Stimulated activated CD8-positive, alpha-beta memory T cell treated with anti-CD3 and anti-CD28 coated beads, Interleukin-4, amount 100 ng/mL, for 4 hours (primary cell): ENCODE measurements at regions not wholly inside any gene's neighbourhood (a gene's known extent, or its start where the extent isn't known, plus 50 kb on each side); places are given as distances from the start of the nearest gene placed in this dataset.
"Not testable (repeated sequence)": the region's sequence is repeated elsewhere in the genome, so short reads cannot be mapped to it uniquely, and the experiment has no call there.

Experiments
- DNase-seq, 2 donors: peaks; one replicate each; pipeline ENCODE4 v3.0.0-alpha.2; 2020; ENCODE audit warnings: low read depth in 2 of 2, low spot score in 1 of 2

GRCh38 chr15:20368974-20369373 lies 172.6 kb downstream of the GOLGA6L6 start:
- DNase-seq: no peak

- DNase-seq: no peak
These were observed 174.5 kb downstream of the GOLGA6L6 start for GRCh38 chr15:20367093-20367492.

- not testable (repeated sequence) for DNase-seq
These were observed 178.0 kb downstream of the GOLGA6L6 start for GRCh38 chr15:20363591-20363990.

- DNase-seq: no peak
These were observed 180.5 kb downstream of the GOLGA6L6 start for GRCh38 chr15:20361091-20361490.

- no peak for DNase-seq
These were observed 182.7 kb downstream of the GOLGA6L6 start for GRCh38 chr15:20358779-20359414.

- DNase-seq: no peak
These were observed 183.4 kb downstream of the GOLGA6L6 start for GRCh38 chr15:20358066-20358778.

- no peak for DNase-seq
These were observed 184.0 kb downstream of the GOLGA6L6 start for GRCh38 chr15:20357481-20358065.

- no peak for DNase-seq
These were observed 184.6 kb downstream of the GOLGA6L6 start for GRCh38 chr15:20356911-20357480.

- peak; percentile 41 to 91 for DNase-seq
These were observed 185.1 kb downstream of the GOLGA6L6 start for GRCh38 chr15:20356444-20356910.

- DNase-seq: no peak
These were observed 186.2 kb downstream of the GOLGA6L6 start for GRCh38 chr15:20355256-20355868.

GRCh38 chr15:20354884-20355223 lies 186.7 kb downstream of the GOLGA6L6 start:
- DNase-seq: not testable (repeated sequence)

- DNase-seq: no peak
These were observed 187.4 kb downstream of the GOLGA6L6 start for GRCh38 chr15:20353966-20354883.

GRCh38 chr15:20352241-20353200 lies 189.1 kb downstream of the GOLGA6L6 start:
- DNase-seq: no peak

GRCh38 chr15:20351448-20351971 lies 190.1 kb downstream of the GOLGA6L6 start:
- DNase-seq: no peak

- no peak for DNase-seq
These were observed 191.7 kb downstream of the GOLGA6L6 start for GRCh38 chr15:20349774-20350498.

- no peak for DNase-seq
These were observed 192.5 kb downstream of the GOLGA6L6 start for GRCh38 chr15:20348900-20349773.

GRCh38 chr15:20348291-20348899 lies 193.2 kb downstream of the GOLGA6L6 start:
- no peak for DNase-seq
